Fibroblast of pulmonary artery (primary cell): ENCODE measurements at regions not wholly inside any gene's neighbourhood (a gene's known extent, or its start where the extent isn't known, plus 50 kb on each side); places are given as distances from the start of the nearest gene placed in this dataset.
A peak's percentile ranks its signal among the peaks of the same experiment; 100 is the strongest.
"Not testable (repeated sequence)": the region's sequence is repeated elsewhere in the genome, so short reads cannot be mapped to it uniquely, and the experiment has no call there.

Experiments used
- DNase-seq: peaks from one replicate; pipeline ENCODE4 v3.0.0-alpha.2; 2010; ENCODE audit warnings: low read depth
- H3K4me3 ChIP-seq: replicated peaks from 2 replicates; pipeline ENCODE4 v1.5.1; 2011; ENCODE audit warnings: low read depth, mild to moderate bottlenecking, control low read depth, low read length, moderate library complexity
- TF ChIP-seq, protein P1 (sequence below): IDR thresholded peaks from 2 replicates; pipeline ENCODE4 v1.5.1; 2011; ENCODE audit warnings: mild to moderate bottlenecking, control low read depth, low read length, inconsistent platforms; ENCODE audit errors: missing control alignments

DNA sequence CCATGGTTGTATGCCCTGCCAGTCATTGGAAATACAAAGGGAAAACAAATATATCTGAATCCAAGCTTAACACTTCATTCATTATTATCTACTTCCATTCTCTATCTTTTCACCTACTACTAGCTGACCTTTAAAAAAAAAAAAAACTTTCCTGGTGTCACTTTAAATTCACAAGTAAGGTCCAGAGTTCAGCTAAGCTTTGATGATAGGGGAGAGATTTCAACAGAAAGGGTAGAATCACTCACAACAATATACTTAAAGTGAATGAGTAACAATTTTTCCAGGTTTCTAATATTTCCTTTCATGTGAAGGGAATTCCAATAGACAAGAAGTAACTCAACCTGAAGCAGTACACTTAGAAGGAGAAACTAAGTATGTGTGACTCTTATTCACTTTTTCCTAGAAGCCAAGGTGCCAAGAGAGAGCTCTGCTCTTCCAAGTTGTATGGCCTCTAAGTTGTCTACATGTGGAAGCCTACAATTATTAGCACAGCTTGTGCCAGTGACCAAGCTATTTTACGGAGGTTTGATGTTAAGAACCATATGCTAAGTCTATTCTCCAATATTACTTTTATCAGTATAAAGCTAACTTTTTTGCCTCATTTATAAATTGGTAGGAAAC, 371.7 kb downstream of the TENT5A start:
- TF ChIP-seq, protein P1, sequence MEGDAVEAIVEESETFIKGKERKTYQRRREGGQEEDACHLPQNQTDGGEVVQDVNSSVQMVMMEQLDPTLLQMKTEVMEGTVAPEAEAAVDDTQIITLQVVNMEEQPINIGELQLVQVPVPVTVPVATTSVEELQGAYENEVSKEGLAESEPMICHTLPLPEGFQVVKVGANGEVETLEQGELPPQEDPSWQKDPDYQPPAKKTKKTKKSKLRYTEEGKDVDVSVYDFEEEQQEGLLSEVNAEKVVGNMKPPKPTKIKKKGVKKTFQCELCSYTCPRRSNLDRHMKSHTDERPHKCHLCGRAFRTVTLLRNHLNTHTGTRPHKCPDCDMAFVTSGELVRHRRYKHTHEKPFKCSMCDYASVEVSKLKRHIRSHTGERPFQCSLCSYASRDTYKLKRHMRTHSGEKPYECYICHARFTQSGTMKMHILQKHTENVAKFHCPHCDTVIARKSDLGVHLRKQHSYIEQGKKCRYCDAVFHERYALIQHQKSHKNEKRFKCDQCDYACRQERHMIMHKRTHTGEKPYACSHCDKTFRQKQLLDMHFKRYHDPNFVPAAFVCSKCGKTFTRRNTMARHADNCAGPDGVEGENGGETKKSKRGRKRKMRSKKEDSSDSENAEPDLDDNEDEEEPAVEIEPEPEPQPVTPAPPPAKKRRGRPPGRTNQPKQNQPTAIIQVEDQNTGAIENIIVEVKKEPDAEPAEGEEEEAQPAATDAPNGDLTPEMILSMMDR = no peak
- no peak for DNase-seq
- no peak overlapping the region for H3K4me3 ChIP-seq

DNA sequence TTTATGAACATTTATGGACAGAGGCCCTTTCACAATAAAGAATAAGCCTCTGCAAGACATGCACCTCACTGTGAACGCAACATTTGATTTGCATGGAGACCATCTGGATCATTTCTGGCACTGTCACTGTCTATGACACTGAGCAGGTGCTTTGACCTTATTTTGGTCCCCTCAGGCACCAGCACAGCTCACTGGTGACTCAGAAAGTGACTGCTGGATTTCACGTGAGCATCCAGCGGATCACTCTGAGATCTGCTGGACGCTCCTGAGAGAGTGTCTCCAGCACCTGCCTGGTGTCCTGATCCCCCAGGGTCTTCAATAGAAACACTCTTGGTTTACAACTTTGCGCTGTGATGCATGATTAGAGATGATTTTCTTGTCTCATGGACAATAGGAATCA, 375.7 kb downstream of the TENT5A start:
- no peak overlapping the region for H3K4me3 ChIP-seq
- TF ChIP-seq, protein P1 = no peak
- no peak for DNase-seq

DNA sequence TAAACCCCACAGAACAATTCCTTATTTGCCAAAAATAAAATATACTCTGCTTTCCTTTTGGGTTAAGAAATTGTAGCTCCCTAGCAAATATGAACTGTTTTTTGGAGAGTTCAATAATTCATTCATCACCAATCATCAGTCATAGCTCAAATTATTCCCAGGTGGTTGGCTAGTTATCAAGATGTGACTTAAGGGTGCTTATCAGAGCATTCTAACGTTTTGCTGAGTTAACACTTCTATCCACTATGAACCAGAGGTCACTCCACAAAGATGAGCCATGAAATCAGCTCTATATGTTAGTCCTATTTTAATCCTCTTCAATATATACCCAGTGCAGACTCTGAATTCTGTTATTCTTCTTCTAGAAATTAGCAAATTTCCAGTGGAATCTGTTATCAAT, 379.1 kb downstream of the TENT5A start:
- DNase-seq = no peak
- H3K4me3 ChIP-seq = no peak overlapping the region
- TF ChIP-seq, protein P1 = no peak

DNA sequence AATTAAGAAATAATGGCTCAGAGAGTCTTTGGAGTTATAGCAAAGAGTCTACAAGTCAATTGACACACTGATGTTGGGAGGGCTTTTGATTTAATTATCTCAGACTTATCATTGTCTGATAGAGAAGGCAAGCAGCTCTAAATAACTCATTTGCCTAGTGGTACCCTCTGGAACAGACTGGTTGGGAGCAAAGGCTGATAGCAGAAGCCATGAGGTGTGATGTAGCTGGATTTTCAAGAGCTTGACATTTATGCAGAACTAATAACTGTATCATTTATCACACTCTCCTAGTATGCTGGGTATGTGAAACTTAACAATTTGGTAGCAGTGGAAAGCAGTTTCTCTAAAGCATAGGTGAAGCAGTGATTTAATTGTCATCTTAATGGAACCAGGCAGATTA, 380.6 kb downstream of the TENT5A start:
- no peak for DNase-seq
- TF ChIP-seq, protein P1 = no peak
- H3K4me3 ChIP-seq = no peak overlapping the region

DNA sequence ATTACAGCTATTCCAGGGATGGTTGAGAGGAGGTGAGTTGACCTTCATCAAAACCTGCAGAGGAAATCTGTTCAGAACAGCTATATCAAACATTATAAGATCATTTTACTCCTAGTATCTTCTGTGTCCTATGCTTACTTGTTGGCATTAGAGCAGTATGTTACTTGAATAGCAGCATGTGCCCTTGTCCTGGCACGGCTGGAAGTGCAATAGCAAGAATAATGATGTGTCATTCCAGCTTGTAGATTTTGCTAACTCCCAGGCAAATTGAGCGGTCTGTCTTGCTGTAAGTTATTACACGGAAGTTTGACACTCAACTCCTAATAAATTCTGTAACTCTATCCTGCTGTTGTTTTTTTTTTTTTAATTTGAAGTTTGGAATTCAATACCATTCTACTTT, 385.5 kb downstream of the TENT5A start:
- no peak for DNase-seq
- TF ChIP-seq, protein P1 = no peak
- no peak overlapping the region for H3K4me3 ChIP-seq

DNA sequence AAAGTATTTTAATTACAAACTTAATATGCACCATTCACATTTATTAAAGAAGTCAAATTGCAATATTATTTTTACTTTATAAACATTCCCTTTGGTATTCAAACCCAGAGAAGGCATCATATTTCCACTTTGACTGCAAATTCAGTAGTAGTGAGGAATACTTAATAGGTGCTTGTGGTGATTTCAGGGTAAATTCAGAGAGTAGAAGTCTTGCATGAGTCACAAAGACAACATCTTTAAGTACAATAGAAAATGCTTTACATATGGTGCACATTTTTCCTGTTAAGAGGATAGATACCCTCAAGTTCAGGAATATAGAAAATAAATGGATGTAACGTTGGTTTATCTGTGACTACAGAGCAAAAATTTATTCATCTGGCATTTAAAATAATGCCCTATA, 390.2 kb downstream of the TENT5A start:
- peak; percentile 9 for DNase-seq
- TF ChIP-seq, protein P1 = no peak
- H3K4me3 ChIP-seq = no peak overlapping the region

DNA sequence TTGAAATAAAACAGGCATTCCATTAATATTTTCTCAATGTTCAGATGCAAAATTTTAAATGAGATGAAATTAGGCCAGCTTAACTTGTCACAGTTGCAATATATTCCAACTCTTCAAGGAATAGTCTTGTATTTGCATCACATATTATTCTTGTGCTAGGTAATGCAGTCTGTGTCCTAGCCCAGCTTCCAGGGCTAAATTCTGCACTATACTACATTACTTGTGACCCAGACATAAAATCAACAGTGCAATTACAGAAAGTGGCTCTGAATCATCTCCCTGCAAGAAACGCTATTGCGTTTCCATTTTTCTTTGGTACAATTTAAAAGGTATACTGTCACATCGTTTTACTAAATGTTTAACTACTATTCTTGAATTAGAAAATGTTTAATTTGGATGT, 399.2 kb downstream of the TENT5A start:
- no peak overlapping the region for H3K4me3 ChIP-seq
- DNase-seq = no peak
- TF ChIP-seq, protein P1 = no peak

DNA sequence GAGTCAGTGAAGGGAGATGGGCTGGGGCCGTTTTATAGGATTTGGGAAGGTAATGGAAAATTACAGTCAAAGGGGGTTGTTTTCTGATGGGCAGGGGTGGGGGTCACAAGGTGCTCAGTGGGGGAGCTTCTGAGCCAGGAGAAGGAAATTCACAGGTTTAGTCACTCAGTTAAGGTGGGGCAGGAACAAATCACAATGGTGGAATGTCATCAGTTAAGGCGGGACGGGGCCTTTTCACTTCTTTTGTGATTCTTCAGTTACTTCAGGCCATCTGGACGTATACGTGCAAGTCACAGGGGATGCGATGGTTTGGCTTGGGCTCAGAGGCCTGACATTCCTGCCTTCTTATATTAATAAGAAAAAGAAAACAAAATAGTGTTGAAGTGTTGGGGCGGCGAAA, 408.5 kb downstream of the TENT5A start:
- not testable (repeated sequence) for H3K4me3 ChIP-seq, DNase-seq
